NCI-H187 (cell line): ENCODE measurements at regions not wholly inside any gene's neighbourhood (a gene's known extent, or its start where the extent isn't known, plus 50 kb on each side); places are given as distances from the start of the nearest gene placed in this dataset.

Source experiments
- DNase-seq, 2 experiments: peaks; one replicate each; lab custom pipeline; 2025; lab: John Stamatoyannopoulos, UW

DNA sequence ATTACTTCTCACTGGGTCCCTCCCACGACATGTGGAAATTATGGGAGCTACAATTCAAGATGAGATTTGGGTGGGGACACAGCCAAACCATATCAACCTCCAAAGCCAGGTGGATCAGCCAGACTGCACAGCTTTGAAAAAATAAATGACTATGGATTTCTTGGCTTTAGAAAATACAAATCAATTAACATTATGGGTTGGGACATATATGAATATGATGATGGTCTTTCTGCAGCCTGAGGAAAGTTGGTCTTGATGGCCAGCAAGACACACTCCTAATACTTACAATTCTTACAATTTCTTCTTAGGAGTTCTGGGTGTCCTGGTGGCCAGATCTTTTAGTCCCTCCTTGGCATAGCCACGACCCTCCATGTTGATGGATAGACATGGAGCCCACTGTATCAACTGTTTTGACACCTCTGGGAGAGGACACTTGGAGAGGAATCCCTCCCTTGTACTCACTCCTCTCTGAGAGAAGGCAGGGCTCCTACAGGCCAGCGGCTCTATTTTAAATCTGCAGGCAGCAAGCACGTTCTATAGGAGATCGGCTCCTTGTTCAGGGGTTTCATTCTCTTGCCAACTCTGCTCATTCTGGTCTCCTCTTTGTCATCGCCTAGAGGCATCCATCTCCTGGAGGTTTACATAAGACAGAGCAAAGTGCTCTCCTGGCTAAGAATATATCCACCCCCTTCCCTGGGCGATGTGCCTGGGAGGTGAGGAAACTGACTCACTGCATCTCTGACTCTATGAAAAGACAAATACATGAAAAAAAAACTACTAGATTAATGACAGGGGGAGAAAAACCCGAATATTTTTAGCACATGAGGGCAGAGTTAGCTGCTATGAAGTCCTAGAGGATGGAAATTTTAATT is 145.9 kb downstream of the CARTPT start:
- DNase-seq: no peak

DNA sequence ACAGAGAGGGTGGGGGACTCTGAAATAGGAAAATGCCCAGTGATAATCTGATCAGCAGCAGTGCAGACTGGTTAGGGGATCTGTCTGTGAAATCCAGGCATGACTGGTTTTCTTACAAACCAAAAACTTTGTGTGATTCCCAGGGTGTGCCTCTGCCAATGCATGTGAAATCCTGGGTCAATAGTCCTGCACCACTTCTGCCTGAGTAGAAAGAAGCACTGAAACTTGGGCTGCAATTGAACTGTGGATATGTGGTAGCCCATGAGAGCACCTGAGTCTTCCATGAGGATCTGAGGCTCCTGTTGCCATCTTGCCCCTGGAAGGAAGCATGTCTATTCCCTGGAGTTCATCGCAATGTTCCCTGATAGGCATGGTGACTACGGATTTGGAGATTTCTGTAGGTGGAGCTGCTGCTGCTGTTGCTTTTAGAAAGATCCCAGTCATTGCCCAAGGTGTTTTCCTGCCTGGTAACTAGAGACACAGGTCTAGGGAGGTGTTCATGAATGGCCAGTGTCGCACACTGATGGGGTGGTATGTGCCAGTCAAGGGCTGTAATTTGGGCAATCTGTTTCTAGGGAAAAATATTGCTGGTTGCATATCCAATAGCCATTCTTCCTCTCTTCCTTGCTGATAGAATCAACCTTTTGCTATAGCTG is 146.7 kb downstream of the CARTPT start:
- no peak for DNase-seq

DNA sequence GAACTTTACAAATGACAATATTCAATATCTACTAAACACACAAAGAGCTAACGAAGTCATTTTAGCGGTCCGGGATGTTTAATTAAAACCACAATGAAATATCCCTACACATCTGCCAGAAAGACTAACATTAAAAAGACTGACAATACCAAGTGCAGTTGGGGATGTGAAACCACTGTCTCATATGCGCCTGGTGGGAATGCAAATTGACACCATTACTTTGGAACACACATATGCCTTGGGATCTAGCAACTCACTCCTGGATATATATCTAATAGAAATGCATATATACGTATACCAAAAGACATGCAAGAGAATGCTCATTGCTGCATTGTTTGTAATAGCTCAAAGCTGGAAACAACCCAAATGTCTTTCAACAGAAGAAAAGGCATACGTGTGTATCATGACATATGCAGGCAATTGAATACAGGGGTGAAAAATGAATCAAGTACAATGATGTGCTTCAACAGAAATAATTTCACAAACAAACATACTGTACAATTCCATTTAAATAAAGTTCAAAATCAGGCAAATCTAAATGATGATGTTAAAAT is 153.3 kb downstream of the CARTPT start:
- no peak for DNase-seq

DNA sequence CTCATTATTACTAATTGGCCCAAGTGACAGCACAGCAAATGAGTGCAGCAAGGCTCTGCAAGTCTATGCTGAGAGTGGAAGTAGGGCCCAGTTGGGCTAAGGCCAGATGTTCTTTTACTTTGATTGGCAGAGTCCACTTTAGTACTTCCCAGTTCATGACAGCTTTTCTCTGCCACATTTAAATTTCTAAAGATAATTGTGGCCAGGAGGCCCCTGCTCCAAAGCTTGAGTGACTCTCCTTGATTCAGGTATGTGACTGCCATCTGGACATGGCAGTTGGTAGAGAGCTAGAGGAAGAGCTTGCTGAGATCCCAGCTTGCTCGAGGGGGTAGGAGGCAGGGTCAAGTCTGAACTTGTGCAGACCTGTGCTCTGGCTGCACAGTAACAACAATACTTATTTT is 154.1 kb downstream of the CARTPT start:
- DNase-seq: peak in 1 of 2 experiments; percentile 28

DNA sequence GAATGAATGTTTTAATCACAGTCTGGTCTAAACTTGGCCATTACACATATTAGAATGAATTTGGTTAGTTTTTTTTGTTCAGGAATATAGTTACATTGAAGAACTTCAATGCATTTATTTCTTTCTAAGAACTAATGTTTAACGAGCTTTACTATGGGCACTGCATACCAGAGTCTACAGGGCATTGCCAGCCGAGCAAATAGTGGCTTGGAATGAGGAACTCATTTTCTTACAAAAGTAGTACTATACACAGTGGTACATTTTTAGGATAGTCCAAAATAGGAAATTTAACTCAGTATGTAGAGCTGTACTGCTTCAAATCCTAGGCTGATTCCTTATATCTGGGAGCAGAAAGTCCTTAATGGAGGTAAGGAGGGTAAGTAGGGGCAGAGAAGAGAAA is 155.4 kb downstream of the CARTPT start:
- no peak for DNase-seq

DNA sequence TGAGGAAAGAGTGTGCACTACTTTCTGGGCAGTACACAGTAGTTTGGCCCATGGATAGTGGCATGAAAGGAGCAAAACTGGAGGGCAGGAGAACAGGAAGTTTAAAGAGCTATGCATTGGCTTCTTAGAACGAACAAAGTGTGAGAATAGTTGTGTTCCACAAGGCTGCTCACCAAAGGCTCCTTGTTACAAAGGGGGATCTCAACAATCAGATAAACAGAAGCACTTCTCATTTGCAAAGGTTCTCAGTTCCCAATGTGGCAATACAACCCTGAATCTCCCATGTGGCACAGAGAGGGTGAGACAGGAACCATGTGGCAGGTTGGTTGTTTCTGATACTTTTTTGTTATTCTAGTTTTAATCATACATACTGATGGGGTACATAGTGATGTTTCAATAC is 158.4 kb downstream of the CARTPT start:
- DNase-seq: no peak

DNA sequence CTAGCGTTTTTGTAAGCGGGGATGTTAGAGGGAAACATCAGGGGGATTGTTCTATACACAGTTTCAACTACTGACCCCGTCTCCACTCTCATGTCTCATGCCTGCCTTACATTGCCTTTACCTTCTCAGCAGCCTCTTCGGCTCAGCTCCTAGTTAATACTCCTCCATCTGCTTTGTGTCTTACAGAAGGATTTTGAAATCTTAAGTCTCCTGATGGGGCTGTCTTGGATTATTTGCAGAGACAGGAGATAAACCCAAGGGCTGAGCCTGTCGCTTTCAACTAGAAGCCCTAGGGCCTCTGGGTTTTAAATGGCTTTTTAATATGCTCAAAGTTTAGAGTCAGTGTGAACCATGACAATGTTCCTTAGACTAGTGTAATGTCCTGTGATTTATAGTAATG is 161.5 kb downstream of the CARTPT start:
- no peak for DNase-seq

DNA sequence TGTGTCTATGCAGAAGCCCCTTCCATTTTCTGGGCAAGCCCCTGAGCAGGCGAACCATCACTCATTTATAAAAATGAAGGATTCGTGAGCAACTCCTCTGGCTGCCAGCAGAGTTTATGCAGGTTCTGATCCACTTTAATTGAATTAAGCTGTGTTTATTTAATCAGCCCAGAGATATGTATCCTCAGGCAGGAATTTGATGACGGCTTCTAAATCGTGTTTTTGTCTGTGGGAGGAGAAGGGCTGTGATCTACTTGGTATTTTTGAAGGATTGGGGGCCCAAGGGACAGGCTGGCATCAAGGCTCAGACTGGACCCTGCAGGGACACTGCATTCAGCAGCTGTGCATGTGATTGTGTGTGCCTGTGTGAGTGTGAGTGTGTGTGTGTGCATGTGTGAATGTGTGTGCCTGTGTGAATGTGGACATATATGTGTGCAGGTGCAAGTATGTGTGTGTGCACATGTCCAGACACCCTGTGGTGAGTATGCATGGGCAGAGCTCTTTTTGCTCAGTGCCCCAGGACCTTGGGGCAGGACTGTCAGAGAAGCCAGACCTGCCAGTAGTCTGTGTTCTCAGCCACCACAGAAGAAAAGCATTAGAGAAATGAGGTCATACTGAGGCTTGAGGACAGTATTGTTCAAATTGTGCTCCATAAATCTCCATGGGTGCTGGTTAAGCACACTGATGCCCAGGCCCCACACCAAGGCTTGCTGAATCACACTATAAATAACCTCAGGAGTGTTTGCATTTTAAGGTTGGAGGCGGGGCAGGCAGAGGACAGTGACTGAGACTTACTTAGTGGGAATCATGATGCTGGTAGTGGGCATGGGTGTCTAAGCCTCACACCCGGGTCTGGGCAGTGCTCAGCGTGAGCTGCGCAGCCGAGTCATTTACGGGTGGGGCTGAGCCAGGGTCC is 164.0 kb downstream of the CARTPT start:
- peak in 1 of 2 experiments; percentile 10 for DNase-seq

DNA sequence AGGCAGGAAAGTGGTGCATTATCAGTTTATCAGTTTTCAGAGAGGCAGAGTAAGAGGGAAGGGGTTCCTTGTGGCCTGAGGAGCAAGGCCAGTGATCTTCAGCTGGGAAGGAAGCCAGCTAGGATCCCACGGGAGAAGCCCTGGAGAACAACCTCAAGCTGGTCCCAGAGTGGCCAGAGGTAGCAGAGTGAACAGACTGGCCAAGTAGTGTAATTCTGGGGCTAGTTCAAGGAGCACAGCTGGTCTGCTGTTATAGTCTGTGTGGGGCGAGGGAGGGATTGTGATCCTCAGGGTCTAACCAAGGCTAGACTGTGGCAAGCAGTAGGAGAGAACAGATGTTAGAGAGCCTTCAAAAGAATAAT is 164.6 kb downstream of the CARTPT start:
- no peak for DNase-seq

DNA sequence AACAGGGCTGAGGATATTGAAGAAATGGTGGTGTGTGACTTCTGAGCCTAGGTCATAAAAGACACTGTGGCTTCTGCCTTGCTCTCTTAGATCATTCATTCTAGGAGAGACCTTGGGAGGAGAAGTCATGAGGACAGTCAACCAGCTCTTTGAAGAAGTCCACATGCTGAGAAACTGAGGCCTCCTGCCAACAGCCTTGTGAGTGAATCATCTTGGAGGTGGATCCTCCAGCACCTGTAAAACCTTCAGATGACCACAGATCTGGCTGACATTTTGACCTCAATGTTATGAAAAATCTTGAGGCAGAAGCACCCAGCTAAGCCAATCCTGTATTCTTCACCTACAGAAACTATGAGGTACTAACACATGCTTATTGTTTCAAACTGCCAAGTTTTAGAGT is 165.9 kb downstream of the CARTPT start:
- no peak for DNase-seq

DNA sequence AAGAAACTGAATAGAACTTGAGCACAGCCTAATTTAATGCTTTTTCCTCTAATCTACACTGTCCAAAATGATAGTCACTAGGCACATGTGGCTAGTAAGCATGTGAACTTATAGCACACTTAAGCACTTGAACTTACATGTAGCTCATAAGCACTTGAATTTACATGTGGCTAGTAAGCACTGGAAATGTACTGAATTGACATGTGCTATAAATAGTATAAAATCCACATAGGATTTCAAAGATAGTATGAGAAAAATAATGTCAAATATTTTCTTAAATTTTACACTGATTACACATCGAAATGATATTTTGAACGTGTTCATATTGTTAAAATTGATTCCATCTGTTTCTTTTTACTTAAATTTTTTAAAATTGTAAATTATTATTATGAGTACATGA is 167.3 kb downstream of the CARTPT start:
- DNase-seq: no peak

DNA sequence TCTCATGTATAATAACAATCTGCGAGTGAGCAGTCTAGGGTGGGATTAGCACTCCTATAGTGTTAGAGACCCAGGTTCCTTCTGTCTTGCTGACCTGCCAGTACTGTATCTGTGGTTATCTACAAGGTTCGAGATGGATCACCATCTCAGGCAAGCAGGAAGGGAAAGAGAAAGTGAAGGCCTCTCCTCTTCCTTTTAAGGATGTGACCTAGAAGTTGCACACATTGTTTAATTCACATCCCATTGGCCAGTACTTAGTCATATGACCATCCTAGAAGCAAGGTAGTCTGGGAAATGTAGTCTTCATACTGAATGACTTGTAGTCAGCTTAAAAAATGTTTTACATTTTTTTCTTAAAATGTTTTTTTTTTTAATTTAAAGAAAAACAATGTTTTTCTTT is 168.6 kb downstream of the CARTPT start:
- DNase-seq: no peak

DNA sequence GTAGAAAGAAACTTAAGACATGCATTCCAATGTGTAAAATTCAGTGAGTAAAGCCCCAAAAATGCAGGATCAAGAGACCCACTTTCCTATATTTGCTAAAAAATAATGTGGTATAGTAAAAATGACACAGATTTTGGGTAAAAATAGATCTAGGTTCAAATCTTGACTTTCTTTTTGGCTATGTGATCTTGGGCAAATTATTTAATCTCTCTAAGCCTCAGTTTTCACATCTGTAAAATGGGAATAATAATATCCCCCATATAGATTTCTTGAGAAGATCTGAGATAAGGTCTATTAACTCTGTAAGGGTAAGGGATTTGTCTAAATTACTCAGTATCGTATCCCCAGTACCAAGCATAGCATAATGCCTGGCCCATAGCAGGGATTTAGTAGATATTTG is 172.3 kb downstream of the CARTPT start:
- no peak for DNase-seq

DNA sequence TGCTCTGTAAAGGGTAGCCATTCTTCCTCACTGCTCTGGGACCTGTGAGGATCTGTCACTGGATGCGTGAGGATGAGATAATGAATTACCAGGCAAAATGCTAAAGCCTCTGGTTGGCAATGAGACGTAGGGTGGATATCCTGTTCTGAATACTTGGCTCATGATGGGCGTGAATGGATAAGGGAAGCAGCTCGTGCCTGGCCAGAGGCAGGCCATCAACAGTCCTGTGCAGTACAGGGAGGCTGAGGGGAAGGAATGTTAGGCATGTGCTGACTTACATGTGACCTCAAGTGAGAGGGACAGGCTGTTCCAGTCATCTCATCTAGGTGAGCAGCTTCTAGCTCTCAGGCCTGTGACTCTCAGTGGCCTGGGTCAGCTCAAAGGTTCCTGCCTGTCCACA is 172.8 kb downstream of the CARTPT start:
- no peak for DNase-seq

DNA sequence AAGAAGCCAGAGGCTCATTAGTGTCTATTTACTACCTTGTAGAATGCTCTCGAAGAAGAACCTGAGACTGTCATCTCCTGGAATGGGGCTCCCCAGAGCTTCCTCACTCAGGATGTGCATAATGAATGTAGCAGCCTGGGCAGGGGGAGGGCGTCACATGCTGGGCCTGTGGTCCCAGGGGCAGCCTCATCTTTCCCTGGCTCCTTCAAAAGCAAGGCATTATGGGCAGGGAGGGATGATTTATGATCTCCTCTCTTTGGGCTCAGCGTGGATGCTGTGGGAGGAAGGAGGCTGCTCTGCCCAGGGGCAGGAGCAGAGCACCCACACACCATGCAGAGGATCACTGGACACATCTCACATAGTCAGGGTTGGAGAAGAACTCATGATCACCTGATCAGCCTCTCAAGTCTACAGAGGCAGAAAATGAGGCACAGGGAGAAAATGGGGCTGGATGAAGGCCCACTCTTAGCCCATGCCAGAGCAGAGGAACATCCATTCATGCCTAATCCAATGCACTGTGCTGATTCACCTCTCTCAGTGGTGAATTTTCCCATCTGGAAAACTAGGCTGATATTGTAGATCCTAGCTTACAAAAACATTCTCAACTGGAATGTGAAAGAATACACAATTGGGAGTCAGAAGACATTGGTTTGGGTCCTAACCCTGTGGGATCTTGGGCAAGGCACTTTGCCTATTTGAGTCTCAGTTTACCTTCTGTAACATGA is 173.7 kb downstream of the CARTPT start:
- peak in 1 of 2 experiments; percentile 34 for DNase-seq

DNA sequence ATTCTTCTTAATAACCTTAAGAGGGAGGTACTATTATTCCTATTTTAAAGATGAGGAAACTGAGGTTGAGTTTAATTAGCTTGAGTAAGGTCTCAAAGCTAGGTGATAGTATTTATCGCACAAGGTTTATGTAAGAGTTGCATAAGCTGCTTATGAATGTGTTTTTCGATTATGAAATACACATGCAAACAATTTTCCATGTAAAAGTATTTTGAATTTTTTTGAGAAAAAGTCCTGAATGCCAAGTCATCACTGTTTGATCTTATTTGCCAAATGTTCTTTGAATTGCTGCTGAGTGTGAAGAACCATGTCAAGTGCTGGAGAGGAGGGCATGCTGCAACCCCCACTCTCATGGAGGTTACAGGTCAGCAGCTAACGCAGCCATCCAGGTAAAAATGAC is 174.4 kb downstream of the CARTPT start:
- DNase-seq: no peak

DNA sequence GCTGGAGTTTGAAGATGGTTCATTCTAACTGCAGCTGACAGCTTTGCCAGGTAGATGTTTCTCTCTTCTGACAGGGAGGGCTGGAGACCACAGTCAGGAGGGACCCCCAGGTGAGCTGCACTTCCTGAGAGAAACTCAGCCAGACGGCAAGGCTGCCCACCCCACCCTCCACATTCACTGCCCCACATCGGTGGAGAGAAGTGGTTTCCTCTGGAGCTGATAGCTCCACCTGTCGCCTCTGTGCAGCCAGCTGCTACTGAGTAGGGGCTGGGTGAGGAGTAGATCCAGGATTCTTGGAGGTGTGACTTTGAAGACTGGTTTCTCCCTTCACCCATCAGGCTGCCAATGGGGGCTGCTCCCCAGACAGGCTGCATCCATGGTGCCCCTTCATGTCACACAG is 175.0 kb downstream of the CARTPT start:
- no peak for DNase-seq

DNA sequence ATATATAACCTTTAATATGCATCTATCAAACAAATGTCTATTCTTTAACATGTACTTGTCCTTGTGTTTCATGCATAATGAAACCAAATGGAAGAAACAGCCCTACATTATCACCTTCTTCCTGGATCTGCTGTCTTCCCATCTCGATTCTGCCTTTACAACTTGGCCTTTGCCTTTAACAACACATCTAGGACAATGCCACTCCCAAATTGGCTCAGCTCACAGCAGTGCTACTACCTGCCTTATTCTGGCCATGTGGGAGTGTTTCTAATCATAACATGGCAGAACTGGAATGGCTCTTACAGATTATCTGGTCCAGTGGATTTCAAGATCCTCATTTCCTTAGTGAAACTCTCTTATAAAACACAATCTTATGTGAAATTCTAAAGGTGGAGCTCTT is 176.5 kb downstream of the CARTPT start:
- no peak for DNase-seq

DNA sequence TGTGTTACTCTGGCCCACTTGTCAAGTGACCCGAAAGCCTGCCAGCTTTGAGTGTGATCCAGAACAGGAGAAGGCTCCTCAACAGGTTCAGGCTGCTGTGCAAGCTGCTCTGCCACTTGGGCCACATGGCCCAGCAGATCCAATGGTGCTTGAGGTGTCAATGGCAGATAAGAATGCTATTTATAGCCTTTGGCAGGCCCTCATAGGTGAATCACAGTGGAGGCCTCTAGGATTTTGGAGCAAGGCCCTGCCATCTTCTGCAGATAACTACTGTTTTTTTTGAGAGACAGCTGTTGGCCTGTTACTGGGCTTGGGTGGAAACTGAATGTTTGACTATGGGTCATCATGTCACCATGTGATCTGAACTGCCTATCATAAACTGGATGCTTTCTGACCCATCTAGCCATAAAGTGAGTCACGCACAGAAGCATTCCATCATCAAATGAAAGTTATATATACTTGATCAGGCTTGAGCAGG is 180.8 kb downstream of the CARTPT start:
- no peak for DNase-seq

DNA sequence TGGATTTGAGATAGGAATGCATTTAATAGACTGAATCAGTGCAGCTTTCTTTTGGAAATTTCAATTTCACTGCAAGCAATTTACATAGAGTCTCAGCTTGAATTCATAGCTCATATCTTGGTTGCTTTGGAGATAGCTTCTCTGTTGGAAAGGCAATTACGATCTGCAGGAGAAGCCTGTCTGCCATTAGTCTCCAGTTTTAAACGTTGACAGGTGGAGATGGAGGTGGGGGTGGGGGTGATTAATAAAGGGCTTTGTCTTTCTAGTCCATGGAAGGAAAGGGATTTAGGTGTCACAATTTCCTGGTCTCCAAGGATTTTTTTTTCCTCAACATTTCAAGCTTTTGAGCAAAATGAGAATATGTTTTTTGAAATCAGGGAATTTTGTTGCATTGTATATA is 184.7 kb downstream of the CARTPT start:
- no peak for DNase-seq

DNA sequence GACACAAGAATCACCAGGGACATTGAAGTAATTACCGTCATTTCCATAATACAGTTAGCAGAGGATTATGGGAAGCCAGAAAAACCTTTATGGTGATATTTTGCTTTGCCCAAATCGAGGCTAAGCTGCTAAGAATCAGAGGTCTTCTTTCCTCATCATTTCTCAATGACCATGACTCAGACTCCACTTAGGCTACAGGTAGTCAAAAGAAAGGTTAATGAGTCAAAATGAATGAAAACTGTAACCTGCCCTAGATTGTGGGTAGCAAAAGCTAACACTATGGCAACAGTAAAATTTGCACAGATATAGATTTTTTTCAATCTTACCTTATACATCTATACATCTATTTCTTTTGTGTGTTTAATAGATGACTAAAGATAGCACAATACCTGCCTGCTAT is 185.8 kb downstream of the CARTPT start:
- DNase-seq: no peak
